Stomach (tissue), 8 donors: ENCODE measurements at regions not wholly inside any gene's neighbourhood (a gene's known extent, or its start where the extent isn't known, plus 50 kb on each side); places are given as distances from the start of the nearest gene placed in this dataset.

ENCODE experiments used
- DNase-seq, 2 donors: peaks; one replicate each; pipeline versions ENCODE4 v3.0.0 to v3.0.0-alpha.2; 2013 to 2019
- H3K27ac ChIP-seq, 5 donors: fragments of 200-600 bp in 4 of 5; sonication (generic) in 4 of 5; one replicate each; pipeline ENCODE4 v1.5.1; 2013 to 2019; ENCODE audit warnings: mild to moderate bottlenecking in 1 of 5, moderate library complexity in 1 of 5
- H3K27me3 ChIP-seq, 3 donors: fragments of 200-600 bp; sonication (generic); one replicate each; pipeline ENCODE4 v1.5.1; 2017 to 2019; ENCODE audit warnings: mixed run types in 1 of 3
- H3K36me3 ChIP-seq, 4 donors: fragments of 200-600 bp; sonication (generic); 1 replicate in 3 of 4; 2 replicates in 1 of 4; pipeline ENCODE4 v1.5.1; 2016 to 2019
- H3K4me1 ChIP-seq, 4 donors: fragments of 200-600 bp; sonication (generic); one replicate each; pipeline ENCODE4 v1.5.1; 2016 to 2019
- H3K4me3 ChIP-seq, 4 donors: fragments of 200-600 bp; sonication (generic) in 3 of 4; one replicate each; pipeline ENCODE4 v1.5.1; 2016 to 2019; ENCODE audit warnings: mild to moderate bottlenecking in 1 of 4
- H3K9me3 ChIP-seq, 4 donors: fragments of 200-600 bp; sonication (generic); one replicate each; pipeline ENCODE4 v1.5.1; 2016 to 2019
- CTCF ChIP-seq, 7 experiments: fragments of 450-650 bp in 4 of 7; fragments of 200-600 bp in 3 of 7; sonication (generic) in 3 of 7; IDR thresholded peaks; one replicate each; pipeline ENCODE4 v1.5.1; 2016 to 2019; ENCODE audit warnings: antibody characterized with exemption in 7 of 7, control low read depth in 2 of 7, mild to moderate bottlenecking in 1 of 7
- EP300 ChIP-seq: sonication (generic); formaldehyde crosslinking; IDR thresholded peaks from one replicate; pipeline ENCODE4 v1.6.1; 2017; ENCODE audit warnings: antibody characterized with exemption
- POLR2A ChIP-seq, 4 donors: fragments of 450-650 bp; IDR thresholded peaks; one replicate each; pipeline ENCODE4 v1.6.1; 2016; ENCODE audit warnings: antibody characterized with exemption in 4 of 4, control low read depth in 2 of 4, mild to moderate bottlenecking in 1 of 4, moderate library complexity in 1 of 4
- POLR2AphosphoS5 ChIP-seq, 3 donors: sonication (generic); formaldehyde crosslinking; IDR thresholded peaks; one replicate each; pipeline ENCODE4 v1.6.1; 2016; ENCODE audit warnings: antibody characterized with exemption in 3 of 3
- WGBS, 5 donors: extraction: QIAGEN DNeasy Blood & Tissue Kit in 3 of 5; methylation state at CpG; one replicate each; pipeline versions ENCODE4 v1.1.5 to v1.1.7; 2013 to 2018; 5-methylcytosine and 5-hydroxymethylcytosine counted together
- intact Hi-C: fragments of 100-400 bp; cut with DNase I; formaldehyde crosslinking; loops from one replicate; pipeline ENCODE4 v1.15.1; 2023; ENCODE audit warnings: low total_unique reads
- donor health status: healthy with polysubstance abuse.
- donor health status: Bipolar disorder and iron deficiency.
- donor health status: healthy.

DNA sequence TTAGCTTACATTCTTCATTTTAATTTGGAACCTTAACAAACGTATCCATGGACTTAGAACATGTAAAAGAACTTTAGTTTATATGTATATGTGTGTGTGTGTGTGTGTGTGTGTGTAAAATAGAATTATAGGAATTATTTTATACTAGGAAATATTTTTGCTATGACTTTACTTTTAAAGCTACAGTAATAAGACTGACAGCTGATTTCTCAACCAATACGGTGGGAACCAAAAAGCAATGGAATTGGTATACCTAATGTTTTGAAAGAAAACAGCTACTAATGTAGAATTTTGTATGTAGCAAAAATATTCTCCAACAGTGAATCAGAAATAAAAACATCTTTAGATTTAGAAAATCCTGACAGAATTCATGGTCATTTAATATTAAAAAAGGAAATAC is 146.5 kb upstream of the ARL4C start:
- TF ChIP-seq POLR2AphosphoS5 (IDR thresholded peaks at IDR 0.05) (no peak), EP300 (no peak), POLR2A (IDR thresholded peaks at IDR 0.05) (no peak), CTCF (IDR thresholded peaks at IDR 0.05) (no peak)
- WGBS, 5 donors: 61 to 80% (median 73%) methylated on average over 2 of the region's 2 CpGs
- Histone ChIP-seq H3K27ac (no peak overlapping the region), H3K36me3 (no peaks in the 10 kb centered on the region), H3K4me1 (no peaks in the 10 kb centered on the region), H3K27me3 (no peaks in the 10 kb centered on the region), H3K4me3 (no peak overlapping the region), H3K9me3 (peaks cover 0 to 15% (median 11%) of the 10 kb centered on the region in 4 donors)
- intact Hi-C loops: no loop called here
- no peak for DNase-seq

GRCh38 chr2:234641086-234641485 is 144.2 kb upstream of the ARL4C start:
- H3K36me3 ChIP-seq: no peaks in the 10 kb centered on the region
- no peak for DNase-seq
- 69 to 81% (median 75%) methylated on average over 2 of the region's 2 CpGs for WGBS, 5 donors
- peaks cover 0 to 15% (median 11%) of the 10 kb centered on the region in 4 donors for H3K9me3 ChIP-seq
- H3K4me1 ChIP-seq: no peaks in the 10 kb centered on the region
- intact Hi-C loops: no loop called here
- no peaks in the 10 kb centered on the region for H3K27me3 ChIP-seq
- H3K4me3 ChIP-seq: no peak overlapping the region
- H3K27ac ChIP-seq: no peak overlapping the region
- no peak for TF ChIP-seq POLR2A (IDR thresholded peaks at IDR 0.05)
- no peak for TF ChIP-seq CTCF (IDR thresholded peaks at IDR 0.05)
- TF ChIP-seq POLR2AphosphoS5 (IDR thresholded peaks at IDR 0.05): no peak
- TF ChIP-seq EP300: no peak

- no peak overlapping the region for H3K4me3 ChIP-seq
- TF ChIP-seq POLR2AphosphoS5 (IDR thresholded peaks at IDR 0.05): no peak
- TF ChIP-seq CTCF (IDR thresholded peaks at IDR 0.05): no peak
- no peak for TF ChIP-seq EP300
- no peak for TF ChIP-seq POLR2A (IDR thresholded peaks at IDR 0.05)
- H3K9me3 ChIP-seq: peaks cover 0 to 15% (median 11%) of the 10 kb centered on the region in 4 donors
- no peak overlapping the region for H3K27ac ChIP-seq
- no peaks in the 10 kb centered on the region for H3K4me1 ChIP-seq
- WGBS, 5 donors: 78 to 95% (median 87%) methylated on average over 1 of the region's 1 CpG
- intact Hi-C loops: no loop called here
- no peaks in the 10 kb centered on the region for H3K27me3 ChIP-seq
- DNase-seq: no peak
- no peaks in the 10 kb centered on the region for H3K36me3 ChIP-seq
Measured at GRCh38 chr2:234640657-234641056, 143.8 kb upstream of the ARL4C start.

DNA sequence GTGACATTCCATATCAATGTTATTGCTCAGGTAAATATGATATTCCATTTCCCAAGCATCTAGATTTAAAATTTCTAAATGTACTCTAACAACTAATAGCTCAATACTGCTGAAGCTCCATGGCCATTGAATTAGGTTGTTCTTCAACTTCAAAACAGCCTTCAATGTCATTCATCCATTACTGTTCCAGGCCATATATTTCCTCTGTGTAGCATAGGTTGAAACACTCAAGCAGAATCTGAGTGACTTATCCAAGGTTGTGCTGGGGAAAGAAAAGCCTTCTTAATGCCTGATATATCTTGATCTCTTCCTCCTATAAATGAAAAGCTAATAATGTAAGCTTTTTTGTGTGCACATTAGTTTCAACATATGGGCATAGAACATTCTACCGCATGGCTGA is 142.1 kb upstream of the ARL4C start:
- no peak for TF ChIP-seq POLR2A (IDR thresholded peaks at IDR 0.05)
- no peak for TF ChIP-seq CTCF (IDR thresholded peaks at IDR 0.05)
- no peak for TF ChIP-seq EP300
- TF ChIP-seq POLR2AphosphoS5 (IDR thresholded peaks at IDR 0.05): no peak
- Histone ChIP-seq H3K4me1 (no peaks in the 10 kb centered on the region), H3K4me3 (no peak overlapping the region), H3K27ac (no peak overlapping the region), H3K27me3 (no peaks in the 10 kb centered on the region), H3K36me3 (no peaks in the 10 kb centered on the region), H3K9me3 (peaks cover 0 to 12% (median 9%) of the 10 kb centered on the region in 4 donors)
- intact Hi-C loops: no loop called here
- WGBS, 5 donors: 93 to 99% (median 97%) methylated on average over 1 of the region's 1 CpG
- no peak for DNase-seq
